ENCODE measurements at regions not wholly inside any gene's neighbourhood (a gene's known extent, or its start where the extent isn't known, plus 50 kb on each side); places are given as distances from the start of the nearest gene placed in this dataset.

- H2AFZ ChIP-seq (ENCODE audit: insufficient read depth, low read length, poor library complexity): no peak overlapping the region
- no peak overlapping the region for H2AK5ac ChIP-seq (ENCODE audit: low read length)
- H3K79me2 ChIP-seq (ENCODE audit: control insufficient read depth, insufficient read depth, low read length, poor library complexity): no peaks in the 10 kb centered on the region
- WGBS (ENCODE audit: extremely low coverage, insufficient coverage, insufficient read length): no CpG with 5 or more reads among the region's 2 CpGs
- H4K91ac ChIP-seq (ENCODE audit: low read depth, low read length): no peak overlapping the region
- H3K27me3 ChIP-seq (ENCODE audit: insufficient read depth, low read length): no peaks in the 10 kb centered on the region
- H3K14ac ChIP-seq (ENCODE audit: low read length): no peak overlapping the region
- DNase-seq: no peak
- H3K4me1 ChIP-seq (ENCODE audit: control insufficient read depth in 1 of 2, insufficient read depth in 2 of 2, low read length in 2 of 2): no peaks in the 10 kb centered on the region
- no peak overlapping the region for H2BK5ac ChIP-seq (ENCODE audit: low read depth, low read length, poor library complexity)
- no peak overlapping the region for H3K9ac ChIP-seq (ENCODE audit: low read length)
- no peak overlapping the region for H2BK120ac ChIP-seq (ENCODE audit: insufficient read depth, low read length, poor library complexity)
- H3K36me3 ChIP-seq (ENCODE audit: control insufficient read depth in 1 of 2, insufficient read depth in 2 of 2, low read length in 2 of 2): no peaks in the 10 kb centered on the region
- no peak overlapping the region for H3K18ac ChIP-seq (ENCODE audit: low read length)
- H3K79me1 ChIP-seq (ENCODE audit: low read length): no peaks in the 10 kb centered on the region
- no peak overlapping the region for H3K4ac ChIP-seq (ENCODE audit: low read depth, low read length)
- no peak overlapping the region for H3K4me3 ChIP-seq (ENCODE audit: low read depth, low read length)
- H4K12ac ChIP-seq (ENCODE audit: low read depth, low read length): no peak overlapping the region
- no peak overlapping the region for H2BK12ac ChIP-seq (ENCODE audit: low read length)
- H3K9me3 ChIP-seq (ENCODE audit: insufficient read depth, low read depth, low read length): no peaks in the 10 kb centered on the region
- no peak overlapping the region for H3K23ac ChIP-seq (ENCODE audit: low read length)
- H3K27ac ChIP-seq (ENCODE audit: low read depth, low read length): no peak overlapping the region
- H3K4me2 ChIP-seq (ENCODE audit: low read length): no peak overlapping the region
- H4K8ac ChIP-seq (ENCODE audit: low read depth, low read length): no peak overlapping the region
These were observed 1027.7 kb downstream of the NLGN4Y start for GRCh38 chrY:15552074-15552473.

DNA sequence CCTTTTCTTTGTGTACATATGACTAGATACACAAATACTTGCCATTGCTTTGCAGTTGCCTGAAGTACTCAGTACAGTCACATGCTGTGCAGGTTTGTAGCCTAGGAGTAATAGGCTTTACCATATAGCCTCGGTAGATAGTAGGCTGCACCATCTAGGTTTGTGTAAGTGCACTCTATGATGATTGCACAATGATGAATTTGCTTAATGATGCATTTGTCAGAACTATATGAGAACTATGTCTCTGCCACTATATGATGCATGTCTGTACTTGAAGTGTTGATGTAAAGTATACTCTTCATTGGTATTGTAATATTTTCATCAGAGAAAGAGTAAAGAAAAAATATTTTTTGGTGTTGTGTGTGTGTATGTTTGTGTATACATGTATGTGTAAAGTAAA lies 1030.7 kb downstream of the NLGN4Y start:
- Histone ChIP-seq H2BK12ac (ENCODE audit: low read length) (no peak overlapping the region), H2AFZ (ENCODE audit: insufficient read depth, low read length, poor library complexity) (no peak overlapping the region), H3K27me3 (ENCODE audit: insufficient read depth, low read length) (no peaks in the 10 kb centered on the region), H2BK5ac (ENCODE audit: low read depth, low read length, poor library complexity) (no peak overlapping the region), H3K79me1 (ENCODE audit: low read length) (no peaks in the 10 kb centered on the region), H4K91ac (ENCODE audit: low read depth, low read length) (no peak overlapping the region), H3K36me3 (ENCODE audit: control insufficient read depth in 1 of 2, insufficient read depth in 2 of 2, low read length in 2 of 2) (no peaks in the 10 kb centered on the region), H3K18ac (ENCODE audit: low read length) (no peak overlapping the region), H3K4ac (ENCODE audit: low read depth, low read length) (no peak overlapping the region), H3K27ac (ENCODE audit: low read depth, low read length) (no peak overlapping the region), H2BK120ac (ENCODE audit: insufficient read depth, low read length, poor library complexity) (no peak overlapping the region), H3K9me3 (ENCODE audit: insufficient read depth, low read depth, low read length) (no peaks in the 10 kb centered on the region), H2AK5ac (ENCODE audit: low read length) (no peak overlapping the region), H3K4me3 (ENCODE audit: low read depth, low read length) (no peak overlapping the region), H4K12ac (ENCODE audit: low read depth, low read length) (no peak overlapping the region), H3K23ac (ENCODE audit: low read length) (no peak overlapping the region), H3K79me2 (ENCODE audit: control insufficient read depth, insufficient read depth, low read length, poor library complexity) (no peaks in the 10 kb centered on the region), H3K4me2 (ENCODE audit: low read length) (no peak overlapping the region), H3K14ac (ENCODE audit: low read length) (no peak overlapping the region), H4K8ac (ENCODE audit: low read depth, low read length) (no peak overlapping the region), H3K4me1 (ENCODE audit: control insufficient read depth in 1 of 2, insufficient read depth in 2 of 2, low read length in 2 of 2) (no peaks in the 10 kb centered on the region), H3K9ac (ENCODE audit: low read length) (no peak overlapping the region)
- no CpG with 5 or more reads among the region's 1 CpG for WGBS (ENCODE audit: extremely low coverage, insufficient coverage, insufficient read length)
- no peak for DNase-seq

DNA sequence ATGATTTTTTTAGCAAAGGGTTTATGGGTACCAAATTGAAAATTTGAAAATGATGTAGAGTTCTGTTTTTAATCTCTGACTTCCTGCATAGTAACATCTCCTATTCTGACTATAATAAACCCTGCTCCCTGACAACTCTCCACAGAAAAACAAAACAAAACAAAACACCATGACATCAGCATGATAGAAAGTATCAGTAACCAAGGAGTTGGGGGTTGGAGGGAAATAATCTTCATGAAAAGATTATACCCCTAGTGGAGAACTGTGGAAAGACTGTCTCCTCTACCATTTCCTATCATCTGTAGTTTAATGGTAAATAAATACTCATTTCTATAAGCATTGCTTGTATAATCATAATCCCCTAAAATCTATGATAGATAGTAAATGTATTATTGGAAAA lies 1034.8 kb downstream of the NLGN4Y start:
- no peak for DNase-seq

GRCh38 chrY:15560840-15561239 lies 1036.5 kb downstream of the NLGN4Y start:
- Histone ChIP-seq H3K14ac (ENCODE audit: low read length) (no peak overlapping the region), H4K91ac (ENCODE audit: low read depth, low read length) (no peak overlapping the region), H3K4me1 (ENCODE audit: control insufficient read depth in 1 of 2, insufficient read depth in 2 of 2, low read length in 2 of 2) (no peaks in the 10 kb centered on the region), H3K36me3 (ENCODE audit: control insufficient read depth in 1 of 2, insufficient read depth in 2 of 2, low read length in 2 of 2) (no peaks in the 10 kb centered on the region), H3K9me3 (ENCODE audit: insufficient read depth, low read depth, low read length) (no peaks in the 10 kb centered on the region), H3K4me2 (ENCODE audit: low read length) (no peak overlapping the region), H2BK120ac (ENCODE audit: insufficient read depth, low read length, poor library complexity) (no peak overlapping the region), H3K27ac (ENCODE audit: low read depth, low read length) (no peak overlapping the region), H2AFZ (ENCODE audit: insufficient read depth, low read length, poor library complexity) (no peak overlapping the region), H3K18ac (ENCODE audit: low read length) (no peak overlapping the region), H3K79me1 (ENCODE audit: low read length) (no peaks in the 10 kb centered on the region), H3K4me3 (ENCODE audit: low read depth, low read length) (no peak overlapping the region), H2AK5ac (ENCODE audit: low read length) (no peak overlapping the region), H3K9ac (ENCODE audit: low read length) (no peak overlapping the region), H3K79me2 (ENCODE audit: control insufficient read depth, insufficient read depth, low read length, poor library complexity) (no peaks in the 10 kb centered on the region), H4K12ac (ENCODE audit: low read depth, low read length) (no peak overlapping the region), H3K23ac (ENCODE audit: low read length) (no peak overlapping the region), H2BK12ac (ENCODE audit: low read length) (no peak overlapping the region), H3K4ac (ENCODE audit: low read depth, low read length) (no peak overlapping the region), H3K27me3 (ENCODE audit: insufficient read depth, low read length) (no peaks in the 10 kb centered on the region), H4K8ac (ENCODE audit: low read depth, low read length) (no peak overlapping the region), H2BK5ac (ENCODE audit: low read depth, low read length, poor library complexity) (no peak overlapping the region)
- DNase-seq: no peak
- WGBS (ENCODE audit: extremely low coverage, insufficient coverage, insufficient read length): no CpG with 5 or more reads among the region's 3 CpGs

More for the DNA sequence above, 1034.8 kb downstream of the NLGN4Y start:
- Histone ChIP-seq H3K4me2 (ENCODE audit: low read length) (no peak overlapping the region), H4K12ac (ENCODE audit: low read depth, low read length) (no peak overlapping the region), H2BK12ac (ENCODE audit: low read length) (no peak overlapping the region), H3K27me3 (ENCODE audit: insufficient read depth, low read length) (no peaks in the 10 kb centered on the region), H3K23ac (ENCODE audit: low read length) (no peak overlapping the region), H3K4me3 (ENCODE audit: low read depth, low read length) (no peak overlapping the region), H2BK120ac (ENCODE audit: insufficient read depth, low read length, poor library complexity) (no peak overlapping the region), H4K8ac (ENCODE audit: low read depth, low read length) (no peak overlapping the region), H2AFZ (ENCODE audit: insufficient read depth, low read length, poor library complexity) (no peak overlapping the region), H3K4ac (ENCODE audit: low read depth, low read length) (no peak overlapping the region), H3K27ac (ENCODE audit: low read depth, low read length) (no peak overlapping the region), H3K14ac (ENCODE audit: low read length) (no peak overlapping the region), H2AK5ac (ENCODE audit: low read length) (no peak overlapping the region), H3K79me1 (ENCODE audit: low read length) (no peaks in the 10 kb centered on the region), H3K9me3 (ENCODE audit: insufficient read depth, low read depth, low read length) (no peaks in the 10 kb centered on the region), H3K4me1 (ENCODE audit: control insufficient read depth in 1 of 2, insufficient read depth in 2 of 2, low read length in 2 of 2) (no peaks in the 10 kb centered on the region), H3K9ac (ENCODE audit: low read length) (no peak overlapping the region), H2BK5ac (ENCODE audit: low read depth, low read length, poor library complexity) (no peak overlapping the region), H4K91ac (ENCODE audit: low read depth, low read length) (no peak overlapping the region), H3K36me3 (ENCODE audit: control insufficient read depth in 1 of 2, insufficient read depth in 2 of 2, low read length in 2 of 2) (no peaks in the 10 kb centered on the region), H3K79me2 (ENCODE audit: control insufficient read depth, insufficient read depth, low read length, poor library complexity) (no peaks in the 10 kb centered on the region), H3K18ac (ENCODE audit: low read length) (no peak overlapping the region)

Data from trophoblast cell (in vitro differentiated cells and primary cell).